HG03280 (cell line): ENCODE measurements at regions not wholly inside any gene's neighbourhood (a gene's known extent, or its start where the extent isn't known, plus 50 kb on each side); places are given as distances from the start of the nearest gene placed in this dataset.

ENCODE experiments used
- ATAC-seq: cut with Tn5 transposase; IDR thresholded peaks from one replicate; pipeline ENCODE4 v1.9.1; 2021; ENCODE audit warnings: mild to moderate bottlenecking, moderate library complexity; ENCODE audit not compliant: unreplicated experiment

GRCh38 chr14:62130441-62130840 is 368.2 kb downstream of the SNAPC1 start:
- no peak for ATAC-seq

- no peak for ATAC-seq
These were observed 371.7 kb downstream of the SNAPC1 start for GRCh38 chr14:62133776-62134550.

- ATAC-seq, result no peak
These were observed 376.4 kb downstream of the SNAPC1 start for GRCh38 chr14:62138593-62138992.

- no peak for ATAC-seq
These were observed 378.9 kb downstream of the SNAPC1 start for GRCh38 chr14:62141139-62141538.

- ATAC-seq, result no peak
These were observed 381.0 kb downstream of the SNAPC1 start for GRCh38 chr14:62143245-62143644.

- no peak for ATAC-seq
These were observed 382.6 kb downstream of the SNAPC1 start for GRCh38 chr14:62144863-62145262.

- no peak for ATAC-seq
These were observed 383.8 kb downstream of the SNAPC1 start for GRCh38 chr14:62146030-62146429.

- no peak for ATAC-seq
These were observed 393.8 kb downstream of the SNAPC1 start for GRCh38 chr14:62156052-62156451.

GRCh38 chr14:62158779-62159178 is 396.6 kb downstream of the SNAPC1 start:
- ATAC-seq, result no peak

GRCh38 chr14:62159314-62159713 is 397.1 kb downstream of the SNAPC1 start:
- ATAC-seq, result no peak

- ATAC-seq, result no peak
These were observed 400.9 kb downstream of the SNAPC1 start for GRCh38 chr14:62162998-62163589.

- ATAC-seq, result no peak
These were observed 406.4 kb downstream of the SNAPC1 start for GRCh38 chr14:62168564-62169155.

GRCh38 chr14:62179367-62180018 is 417.3 kb downstream of the SNAPC1 start:
- no peak for ATAC-seq

GRCh38 chr14:62181591-62181990 is 419.4 kb downstream of the SNAPC1 start:
- ATAC-seq, result no peak

GRCh38 chr14:62185078-62185477 is 422.9 kb downstream of the SNAPC1 start:
- ATAC-seq, result no peak

- ATAC-seq, result no peak
These were observed 425.0 kb downstream of the SNAPC1 start for GRCh38 chr14:62187265-62187664.

GRCh38 chr14:62189698-62190097 is 427.5 kb downstream of the SNAPC1 start:
- no peak for ATAC-seq

GRCh38 chr14:62206456-62206855 is 444.2 kb downstream of the SNAPC1 start:
- no peak for ATAC-seq

- no peak for ATAC-seq
These were observed 447.2 kb downstream of the SNAPC1 start for GRCh38 chr14:62209287-62209899.

GRCh38 chr14:62213516-62213915 is 451.3 kb downstream of the SNAPC1 start:
- no peak for ATAC-seq

- no peak for ATAC-seq
These were observed 453.9 kb downstream of the SNAPC1 start for GRCh38 chr14:62216121-62216520.
